ENCODE measurements at regions not wholly inside any gene's neighbourhood (a gene's known extent, or its start where the extent isn't known, plus 50 kb on each side); places are given as distances from the start of the nearest gene placed in this dataset.

GRCh38 chr15:29888646-29889045, 66.4 kb upstream of the TJP1 start:
- TF ChIP-seq SP1 (CRISPR knock-in tag; conservative IDR thresholded peaks at IDR 0.05) (no peak), NFYB (CRISPR knock-in tag; conservative IDR thresholded peaks at IDR 0.05; ENCODE audit: low read depth) (no peak), USF2 (CRISPR knock-in tag; IDR thresholded peaks at IDR 0.05) (no peak), ELF4 (CRISPR knock-in tag; IDR thresholded peaks at IDR 0.05; ENCODE audit: low read depth) (no peak), ZNF512 (CRISPR knock-in tag; IDR thresholded peaks at IDR 0.05; ENCODE audit: borderline replicate concordance) (no peak), TEAD4 (CRISPR knock-in tag; IDR thresholded peaks at IDR 0.05) (no peak), JUN (CRISPR knock-in tag; IDR thresholded peaks at IDR 0.05) (no peak), IRF2 (CRISPR knock-in tag; IDR thresholded peaks at IDR 0.05; ENCODE audit: borderline replicate concordance, low read depth) (no peak), MAX (CRISPR knock-in tag; IDR thresholded peaks at IDR 0.05) (no peak)
- TF ChIP-seq, protein P1, sequence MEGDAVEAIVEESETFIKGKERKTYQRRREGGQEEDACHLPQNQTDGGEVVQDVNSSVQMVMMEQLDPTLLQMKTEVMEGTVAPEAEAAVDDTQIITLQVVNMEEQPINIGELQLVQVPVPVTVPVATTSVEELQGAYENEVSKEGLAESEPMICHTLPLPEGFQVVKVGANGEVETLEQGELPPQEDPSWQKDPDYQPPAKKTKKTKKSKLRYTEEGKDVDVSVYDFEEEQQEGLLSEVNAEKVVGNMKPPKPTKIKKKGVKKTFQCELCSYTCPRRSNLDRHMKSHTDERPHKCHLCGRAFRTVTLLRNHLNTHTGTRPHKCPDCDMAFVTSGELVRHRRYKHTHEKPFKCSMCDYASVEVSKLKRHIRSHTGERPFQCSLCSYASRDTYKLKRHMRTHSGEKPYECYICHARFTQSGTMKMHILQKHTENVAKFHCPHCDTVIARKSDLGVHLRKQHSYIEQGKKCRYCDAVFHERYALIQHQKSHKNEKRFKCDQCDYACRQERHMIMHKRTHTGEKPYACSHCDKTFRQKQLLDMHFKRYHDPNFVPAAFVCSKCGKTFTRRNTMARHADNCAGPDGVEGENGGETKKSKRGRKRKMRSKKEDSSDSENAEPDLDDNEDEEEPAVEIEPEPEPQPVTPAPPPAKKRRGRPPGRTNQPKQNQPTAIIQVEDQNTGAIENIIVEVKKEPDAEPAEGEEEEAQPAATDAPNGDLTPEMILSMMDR (IDR thresholded peaks at IDR 0.05) = no peak
- TF ChIP-seq, protein P2, sequence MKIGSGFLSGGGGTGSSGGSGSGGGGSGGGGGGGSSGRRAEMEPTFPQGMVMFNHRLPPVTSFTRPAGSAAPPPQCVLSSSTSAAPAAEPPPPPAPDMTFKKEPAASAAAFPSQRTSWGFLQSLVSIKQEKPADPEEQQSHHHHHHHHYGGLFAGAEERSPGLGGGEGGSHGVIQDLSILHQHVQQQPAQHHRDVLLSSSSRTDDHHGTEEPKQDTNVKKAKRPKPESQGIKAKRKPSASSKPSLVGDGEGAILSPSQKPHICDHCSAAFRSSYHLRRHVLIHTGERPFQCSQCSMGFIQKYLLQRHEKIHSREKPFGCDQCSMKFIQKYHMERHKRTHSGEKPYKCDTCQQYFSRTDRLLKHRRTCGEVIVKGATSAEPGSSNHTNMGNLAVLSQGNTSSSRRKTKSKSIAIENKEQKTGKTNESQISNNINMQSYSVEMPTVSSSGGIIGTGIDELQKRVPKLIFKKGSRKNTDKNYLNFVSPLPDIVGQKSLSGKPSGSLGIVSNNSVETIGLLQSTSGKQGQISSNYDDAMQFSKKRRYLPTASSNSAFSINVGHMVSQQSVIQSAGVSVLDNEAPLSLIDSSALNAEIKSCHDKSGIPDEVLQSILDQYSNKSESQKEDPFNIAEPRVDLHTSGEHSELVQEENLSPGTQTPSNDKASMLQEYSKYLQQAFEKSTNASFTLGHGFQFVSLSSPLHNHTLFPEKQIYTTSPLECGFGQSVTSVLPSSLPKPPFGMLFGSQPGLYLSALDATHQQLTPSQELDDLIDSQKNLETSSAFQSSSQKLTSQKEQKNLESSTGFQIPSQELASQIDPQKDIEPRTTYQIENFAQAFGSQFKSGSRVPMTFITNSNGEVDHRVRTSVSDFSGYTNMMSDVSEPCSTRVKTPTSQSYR (CRISPR knock-in tag; IDR thresholded peaks at IDR 0.05) = no peak

Data from WTC11 (cell line).